Panc1 (cell line): ENCODE measurements at regions not wholly inside any gene's neighbourhood (a gene's known extent, or its start where the extent isn't known, plus 50 kb on each side); places are given as distances from the start of the nearest gene placed in this dataset.

Experiments used
- REST ChIP-seq, 2 experiments: IDR thresholded peaks; 2 replicates each; pipeline ENCODE4 v1.6.1; 2011 to 2012; ENCODE audit warnings: low read depth in 2 of 2, control low read depth in 1 of 2, low read length in 1 of 2, mild to moderate bottlenecking in 1 of 2, moderate library complexity in 1 of 2; ENCODE audit not compliant: insufficient read depth in 1 of 2
- TCF7L2 ChIP-seq: IDR thresholded peaks from 2 replicates; pipeline ENCODE4 v1.6.1; 2011; ENCODE audit warnings: mild to moderate bottlenecking, low read depth, low read length, inconsistent platforms
- TF ChIP-seq, protein P1 (sequence below): fragments of 450-650 bp; IDR thresholded peaks from 2 replicates; pipeline ENCODE4 v1.5.1; 2017; ENCODE audit warnings: mild to moderate bottlenecking

- TF ChIP-seq, protein P1, sequence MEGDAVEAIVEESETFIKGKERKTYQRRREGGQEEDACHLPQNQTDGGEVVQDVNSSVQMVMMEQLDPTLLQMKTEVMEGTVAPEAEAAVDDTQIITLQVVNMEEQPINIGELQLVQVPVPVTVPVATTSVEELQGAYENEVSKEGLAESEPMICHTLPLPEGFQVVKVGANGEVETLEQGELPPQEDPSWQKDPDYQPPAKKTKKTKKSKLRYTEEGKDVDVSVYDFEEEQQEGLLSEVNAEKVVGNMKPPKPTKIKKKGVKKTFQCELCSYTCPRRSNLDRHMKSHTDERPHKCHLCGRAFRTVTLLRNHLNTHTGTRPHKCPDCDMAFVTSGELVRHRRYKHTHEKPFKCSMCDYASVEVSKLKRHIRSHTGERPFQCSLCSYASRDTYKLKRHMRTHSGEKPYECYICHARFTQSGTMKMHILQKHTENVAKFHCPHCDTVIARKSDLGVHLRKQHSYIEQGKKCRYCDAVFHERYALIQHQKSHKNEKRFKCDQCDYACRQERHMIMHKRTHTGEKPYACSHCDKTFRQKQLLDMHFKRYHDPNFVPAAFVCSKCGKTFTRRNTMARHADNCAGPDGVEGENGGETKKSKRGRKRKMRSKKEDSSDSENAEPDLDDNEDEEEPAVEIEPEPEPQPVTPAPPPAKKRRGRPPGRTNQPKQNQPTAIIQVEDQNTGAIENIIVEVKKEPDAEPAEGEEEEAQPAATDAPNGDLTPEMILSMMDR, result no peak
- TF ChIP-seq REST (IDR thresholded peaks at IDR 0.05; ENCODE audit: insufficient read depth in 1 of 2, low read depth in 2 of 2, low read length in 1 of 2), result no peak
- TF ChIP-seq TCF7L2, result no peak
Observed at GRCh38 chr12:94039199-94039840, 109.1 kb upstream of the PLXNC1 start.
